ENCODE measurements at regions not wholly inside any gene's neighbourhood (a gene's known extent, or its start where the extent isn't known, plus 50 kb on each side); places are given as distances from the start of the nearest gene placed in this dataset.
"Not testable (repeated sequence)": the region's sequence is repeated elsewhere in the genome, so short reads cannot be mapped to it uniquely, and the experiment has no call there.

DNA sequence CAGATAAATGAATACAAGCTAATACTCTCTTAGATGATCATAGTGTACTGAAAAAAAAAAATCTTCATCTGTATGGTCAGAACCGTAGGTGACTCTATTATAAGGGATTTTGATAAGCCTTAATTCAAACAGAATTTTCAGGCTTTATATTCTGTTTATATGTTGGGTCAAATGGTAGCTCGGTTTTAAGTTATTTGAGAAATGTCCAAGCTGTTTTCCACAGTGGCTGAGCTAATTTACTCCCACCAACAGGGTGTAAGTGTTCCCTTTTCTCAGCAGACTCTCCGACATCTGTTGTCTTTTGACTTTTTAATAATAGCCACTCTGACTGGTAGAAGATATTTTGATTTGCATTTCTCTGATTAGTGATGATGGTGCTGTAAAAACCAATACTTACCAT is 328.8 kb upstream of the MAGI2 start:
- intact Hi-C loops (cut with micrococcal nuclease), result no loop called here

DNA sequence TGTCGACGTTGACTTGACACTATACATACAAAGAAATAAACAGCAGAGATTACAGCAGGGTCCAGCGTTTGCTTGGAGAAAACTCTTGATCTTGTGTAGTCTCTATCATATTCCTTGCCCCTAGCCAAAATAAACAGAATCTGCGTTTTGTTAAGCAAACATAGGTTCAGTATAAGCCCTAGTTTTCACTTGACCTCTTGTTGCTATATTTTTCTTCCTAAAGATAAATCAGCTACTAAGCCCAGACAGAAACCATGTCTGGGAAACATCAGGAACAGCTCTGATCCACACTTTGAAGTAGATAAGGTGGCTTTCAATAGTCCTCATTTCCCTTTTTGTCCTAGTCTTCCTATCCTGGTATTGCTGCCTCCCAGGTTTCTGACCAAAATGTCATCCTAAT is 328.2 kb upstream of the MAGI2 start:
- intact Hi-C loops (cut with micrococcal nuclease), result no loop called here

DNA sequence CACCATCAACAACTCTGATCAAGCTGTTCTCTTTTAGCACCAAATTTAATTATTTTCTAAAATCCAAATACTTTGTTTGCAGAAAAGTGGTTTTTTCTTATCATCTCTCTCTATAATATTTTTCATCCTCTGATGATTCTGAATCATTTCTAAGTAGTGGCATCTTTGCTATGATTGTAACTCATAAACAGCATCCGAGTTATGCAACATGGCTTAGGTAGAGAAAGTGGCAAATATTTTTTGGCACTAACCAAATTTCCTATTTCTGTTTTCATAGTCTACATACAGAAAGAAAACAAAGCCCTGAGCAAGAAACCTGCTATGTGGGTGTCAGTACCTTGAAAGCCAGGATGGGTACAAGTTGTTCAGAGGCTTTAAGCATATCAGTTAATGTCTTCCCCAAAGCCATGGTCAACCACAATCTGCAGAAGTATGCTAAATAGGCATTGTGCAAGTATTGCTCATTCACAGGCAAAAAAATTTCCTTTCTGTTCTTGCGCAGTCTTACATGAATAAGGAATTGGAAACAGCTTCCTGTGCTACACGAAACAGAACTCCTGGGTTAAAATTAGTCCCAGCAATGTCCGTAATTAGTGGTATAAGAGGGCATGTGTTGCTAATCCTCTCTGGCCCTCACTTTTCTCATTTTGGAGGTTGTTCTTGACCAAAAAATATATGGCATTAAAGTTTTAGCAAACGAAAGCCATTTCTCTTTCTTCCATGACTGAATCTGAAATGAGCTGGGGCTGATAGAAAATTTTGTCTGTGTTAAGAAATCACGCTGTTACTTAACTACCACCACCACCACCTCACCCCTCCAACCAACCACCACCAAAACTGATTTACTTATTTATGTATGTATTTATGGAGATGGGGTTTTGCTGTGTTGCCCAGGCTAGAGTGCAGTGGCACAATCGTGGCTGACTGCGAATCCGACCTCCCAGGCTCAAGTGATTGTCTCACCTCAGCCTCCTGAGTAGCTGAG is 325.6 kb upstream of the MAGI2 start:
- intact Hi-C loops (cut with micrococcal nuclease), result no loop called here

DNA sequence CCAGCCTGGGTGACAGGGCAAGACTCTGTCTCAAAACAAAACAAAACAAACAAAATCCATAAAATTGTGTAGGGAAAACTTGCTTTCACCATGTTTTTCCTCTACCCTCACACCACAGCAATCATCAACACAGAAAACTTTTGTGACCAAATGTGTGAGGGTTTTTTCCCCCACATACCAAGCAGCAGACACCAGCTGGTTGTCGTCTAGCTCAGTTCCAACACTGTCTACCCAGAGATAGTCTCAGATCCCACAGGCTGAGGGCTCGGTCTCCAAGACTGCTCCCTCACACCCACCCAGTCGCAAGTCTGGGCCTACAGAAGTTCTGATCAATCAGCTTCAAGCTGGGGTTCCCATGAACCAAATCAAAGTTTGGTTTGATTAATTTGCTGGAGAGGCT is 322.4 kb upstream of the MAGI2 start:
- intact Hi-C loops (cut with micrococcal nuclease), result no loop called here

DNA sequence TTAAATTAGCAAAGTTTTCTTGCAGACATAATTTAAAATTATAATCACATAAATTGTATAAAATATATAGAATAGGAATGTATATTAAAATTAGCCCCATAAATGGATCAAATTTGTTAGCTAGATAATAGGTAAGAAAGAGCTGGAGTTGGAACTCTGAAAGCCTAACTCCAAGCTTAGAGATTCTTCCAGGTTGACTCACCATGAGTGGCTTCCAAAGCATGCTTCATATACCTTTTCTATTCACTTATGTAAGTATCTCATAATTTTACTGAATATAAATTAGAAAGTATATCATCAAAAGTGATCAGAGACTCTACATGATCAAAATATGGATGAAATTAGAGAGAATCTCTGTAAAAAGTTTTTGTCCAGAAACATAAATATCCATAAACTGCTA is 320.7 kb upstream of the MAGI2 start:
- intact Hi-C loops (cut with micrococcal nuclease), result no loop called here

DNA sequence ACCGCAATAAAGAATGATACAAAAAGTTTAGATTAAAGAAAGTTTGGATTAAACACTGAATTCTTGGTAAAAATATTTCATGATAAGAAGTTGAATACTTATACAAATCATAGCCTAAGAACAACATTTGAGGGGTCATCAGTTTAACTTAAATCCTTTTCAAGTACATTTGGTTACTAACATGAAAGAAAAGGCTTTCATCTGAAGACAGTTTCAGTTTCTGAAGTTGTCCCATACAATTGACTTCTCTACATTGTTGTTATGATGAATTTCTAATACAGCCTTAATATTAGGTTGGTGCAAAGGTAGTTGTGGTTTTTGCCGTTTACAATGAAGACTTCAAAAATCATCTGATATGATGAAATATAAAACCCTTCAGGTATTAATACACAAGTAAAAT is 317.5 kb upstream of the MAGI2 start:
- intact Hi-C loops (cut with micrococcal nuclease), result no loop called here

DNA sequence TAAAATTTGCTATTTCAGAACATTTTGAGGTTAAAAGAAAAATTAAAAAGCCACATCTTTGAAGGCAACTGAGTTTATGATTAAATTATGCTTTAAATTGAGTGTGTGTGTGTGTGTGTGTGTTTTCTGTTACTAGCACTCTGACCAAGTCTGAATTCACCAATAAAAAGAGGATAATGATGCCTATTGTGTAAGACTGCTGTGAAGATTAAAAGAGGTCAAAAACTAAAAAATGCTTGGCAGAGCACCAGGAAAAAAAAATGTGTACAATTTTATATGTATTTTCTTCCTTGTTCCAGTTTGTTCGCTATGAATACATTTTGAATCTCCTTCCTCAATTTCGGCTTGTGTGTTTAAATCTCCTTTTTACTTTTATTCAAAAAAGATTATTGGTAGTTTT is 316.6 kb upstream of the MAGI2 start:
- intact Hi-C loops (cut with micrococcal nuclease), result no loop called here

DNA sequence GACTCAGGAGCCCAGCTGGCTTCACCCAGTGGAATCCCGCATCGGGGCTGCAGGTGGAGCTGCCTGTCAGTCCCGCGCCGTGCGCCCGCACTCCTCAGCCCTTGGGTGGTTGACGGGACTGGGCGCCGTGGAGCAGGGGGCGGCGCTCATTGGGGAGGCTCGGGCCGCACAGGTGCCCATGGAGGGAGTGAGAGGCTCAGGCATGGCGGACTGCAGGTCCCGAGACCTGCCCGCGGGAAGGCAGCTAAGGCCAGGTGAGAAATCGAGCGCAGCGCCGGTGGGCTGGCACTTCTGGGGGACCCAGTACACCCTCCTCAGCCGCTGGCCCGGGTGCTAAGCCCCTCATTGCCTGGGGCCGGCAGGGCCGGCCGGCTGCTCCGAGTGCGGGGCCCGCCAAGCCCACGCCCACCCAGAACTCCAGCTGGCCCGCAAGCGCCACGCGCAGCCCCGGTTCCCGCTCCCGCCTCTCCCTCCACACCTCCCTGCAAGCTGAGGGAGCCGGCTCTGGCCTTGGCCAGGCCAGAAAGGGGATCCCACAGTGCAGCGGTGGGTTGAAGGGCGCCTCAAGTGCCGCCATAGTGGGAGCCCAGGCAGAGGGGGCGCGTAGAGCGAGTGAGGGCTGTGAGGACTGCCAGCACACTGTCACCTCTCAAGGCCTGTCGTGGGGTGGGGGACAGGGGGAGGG is 314.6 kb upstream of the MAGI2 start:
- intact Hi-C loops (cut with micrococcal nuclease), result not testable (repeated sequence)

DNA sequence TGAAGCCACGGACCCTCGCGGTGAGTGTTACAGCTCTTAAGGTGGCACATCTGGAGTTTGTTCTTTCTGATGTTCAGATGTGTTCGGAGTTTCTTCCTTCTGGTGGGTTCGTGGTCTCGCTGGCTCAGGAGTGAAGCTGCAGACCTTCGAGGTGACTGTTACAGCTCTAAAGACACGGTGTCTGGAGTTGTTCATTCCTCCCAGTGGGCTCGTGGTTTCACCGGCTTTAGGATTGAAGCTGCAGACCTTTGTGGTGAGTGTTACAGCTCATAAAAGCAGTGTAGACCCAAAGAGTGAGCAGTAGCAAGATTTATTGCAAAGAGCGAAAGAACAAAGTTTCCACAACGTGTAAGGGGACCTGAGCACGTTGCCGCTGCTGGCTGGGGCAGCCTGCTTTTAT is 313.7 kb upstream of the MAGI2 start:
- intact Hi-C loops (cut with micrococcal nuclease), result not testable (repeated sequence)

DNA sequence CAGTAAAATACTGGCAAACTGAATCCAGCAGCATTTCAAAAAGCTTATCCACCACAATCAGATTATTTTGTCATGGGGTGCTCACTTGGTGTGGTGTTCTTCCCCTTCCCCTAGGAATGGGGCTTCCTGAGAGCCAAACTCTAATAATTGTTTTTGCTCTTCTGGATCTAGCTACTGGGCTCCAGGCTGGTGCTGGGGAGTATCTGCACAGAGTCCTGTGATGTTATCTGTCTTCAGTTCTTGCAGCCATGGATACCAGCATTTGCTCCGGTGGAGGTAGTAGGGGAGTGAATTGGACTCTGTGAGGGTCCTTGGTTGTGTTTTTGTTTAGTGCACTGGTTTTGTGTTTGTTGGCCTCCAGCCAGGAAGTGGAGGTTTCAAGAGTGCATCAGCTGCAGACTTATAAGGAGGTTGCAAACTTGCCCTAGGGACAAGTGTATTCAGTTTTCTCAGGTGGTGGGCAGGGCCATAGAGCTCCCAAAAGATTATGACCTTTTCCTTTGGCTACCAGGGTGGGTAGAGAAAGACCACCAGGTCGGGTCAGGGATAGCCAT is 308.5 kb upstream of the MAGI2 start:
- intact Hi-C loops (cut with micrococcal nuclease), result no loop called here

DNA sequence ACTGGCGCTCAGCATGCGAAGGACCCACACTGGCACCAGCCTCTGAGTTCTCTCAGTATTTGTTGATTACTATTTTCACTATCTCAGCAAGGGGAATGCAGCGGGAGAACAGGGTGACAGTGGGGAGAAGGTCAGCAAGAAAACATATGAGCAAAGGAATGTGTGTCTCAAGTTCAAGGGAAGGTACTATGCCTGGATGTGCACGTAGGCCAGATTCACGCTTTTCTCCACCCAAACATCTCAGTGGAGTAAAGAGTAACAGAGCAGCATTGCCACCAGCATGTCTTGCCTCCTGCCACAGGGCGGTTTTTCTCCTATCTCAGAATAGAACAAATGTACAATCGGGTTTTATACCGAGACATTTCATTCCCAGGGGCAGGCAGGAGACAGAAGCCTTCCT is 297.5 kb upstream of the MAGI2 start:
- intact Hi-C loops (cut with micrococcal nuclease), result not testable (repeated sequence)

DNA sequence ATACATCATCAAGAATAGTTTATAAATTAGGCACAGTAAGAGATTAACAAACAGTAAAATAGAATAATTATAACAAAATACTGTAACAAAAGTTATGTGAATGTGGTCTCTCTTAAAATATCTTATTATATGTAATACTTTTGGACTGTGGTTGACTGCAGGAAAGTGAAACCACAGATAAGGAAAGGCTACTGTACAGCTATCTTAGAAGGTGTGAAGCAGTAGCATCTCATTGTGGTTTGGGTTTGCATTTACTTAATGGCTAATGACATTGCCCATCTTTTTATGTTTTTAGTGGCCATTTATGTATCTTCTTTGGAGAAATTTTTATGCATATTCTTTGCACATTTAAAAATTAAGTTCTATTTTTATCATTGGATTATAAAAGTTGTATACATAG is 296.4 kb upstream of the MAGI2 start:
- intact Hi-C loops (cut with micrococcal nuclease), result no loop called here

DNA sequence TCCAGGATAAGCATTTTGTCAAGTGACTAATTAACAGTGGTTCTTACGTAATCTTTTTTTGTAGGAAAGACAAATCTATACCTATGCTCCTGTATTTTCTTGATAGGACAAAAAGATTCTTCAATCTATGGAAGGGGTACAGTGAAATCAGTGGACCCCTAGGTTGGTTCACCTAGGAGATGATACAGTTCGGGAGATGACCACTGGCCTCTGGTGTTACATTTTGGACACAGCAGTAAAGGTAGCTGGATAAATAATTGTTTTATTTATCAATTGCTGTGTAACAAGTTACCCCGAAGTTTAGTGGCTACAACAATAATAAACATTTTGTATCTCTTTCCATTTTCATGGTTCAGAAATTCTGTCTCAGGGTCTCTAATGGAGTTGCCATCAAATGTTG is 288.2 kb upstream of the MAGI2 start:
- intact Hi-C loops (cut with micrococcal nuclease), result no loop called here

DNA sequence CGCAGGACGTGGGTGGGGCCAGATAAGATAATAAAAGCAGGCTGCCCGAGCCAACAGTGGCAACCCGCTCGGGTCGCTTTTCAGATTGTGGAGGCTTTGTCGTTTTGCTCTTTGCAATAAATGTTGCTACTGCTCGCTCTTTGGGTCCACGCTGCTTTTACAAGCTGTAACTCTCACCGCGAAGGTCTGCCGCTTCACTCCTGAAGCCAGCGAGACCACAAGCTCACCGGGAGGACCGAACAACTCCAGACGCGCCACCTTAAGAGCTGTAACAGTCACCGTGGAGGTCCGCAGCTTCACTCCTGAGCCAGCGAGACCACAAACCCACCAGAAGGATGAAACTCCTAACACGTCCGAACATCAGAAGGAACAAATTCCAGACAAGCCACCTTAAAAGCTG is 286.6 kb upstream of the MAGI2 start:
- intact Hi-C loops (cut with micrococcal nuclease), result no loop called here

DNA sequence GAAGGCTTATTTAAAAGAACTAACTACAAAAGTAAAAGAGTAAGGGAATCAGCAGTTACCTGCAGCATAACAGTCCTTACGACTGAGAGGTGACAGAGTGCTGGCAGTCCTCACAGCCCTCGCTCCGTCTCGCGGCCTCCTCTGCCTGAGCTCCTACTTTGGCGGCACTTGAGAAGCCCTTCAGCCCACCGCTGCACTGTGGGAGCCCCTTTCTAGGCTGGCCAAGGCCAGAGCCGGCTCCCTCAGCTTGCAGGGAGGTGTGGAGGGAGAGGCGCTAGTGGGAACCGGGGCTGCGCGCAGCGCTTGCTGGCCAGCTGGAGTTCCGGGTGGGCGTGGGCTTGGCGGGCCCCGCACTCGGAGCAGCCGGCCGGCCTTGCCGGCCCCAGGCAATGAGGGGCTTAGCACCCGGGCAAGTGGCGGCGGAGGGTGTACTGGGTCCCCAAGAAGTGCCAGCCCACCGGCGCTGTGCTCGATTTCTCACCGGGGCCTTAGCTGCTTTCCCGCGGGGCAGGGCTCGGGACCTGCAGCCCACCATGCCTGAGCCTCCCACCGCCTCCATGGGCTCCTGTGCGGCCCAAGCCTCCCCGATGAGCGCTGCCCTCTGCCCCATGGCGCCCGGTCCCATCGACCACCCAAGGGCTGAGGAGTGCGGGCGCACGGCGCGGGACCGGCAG is 285.7 kb upstream of the MAGI2 start:
- intact Hi-C loops (cut with micrococcal nuclease), result not testable (repeated sequence)

DNA sequence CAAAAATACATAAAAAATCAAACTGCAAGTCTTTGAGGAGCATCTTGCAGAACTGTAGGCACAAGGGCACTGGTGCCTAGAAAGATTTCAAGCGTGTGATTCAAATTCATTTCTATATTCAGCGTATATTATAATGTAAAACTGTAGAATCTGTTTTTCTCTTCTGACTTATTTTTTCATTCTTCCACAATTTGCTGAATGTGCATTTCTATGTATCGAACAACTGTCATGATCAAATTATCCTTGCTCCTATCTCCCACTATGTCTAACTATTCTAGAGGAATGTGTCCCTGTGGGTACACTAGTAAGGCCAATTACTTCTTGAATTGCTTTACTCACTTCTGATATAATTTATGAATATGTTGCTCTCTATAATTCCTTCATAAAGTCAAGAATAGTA is 283.0 kb upstream of the MAGI2 start:
- intact Hi-C loops (cut with micrococcal nuclease), result no loop called here

DNA sequence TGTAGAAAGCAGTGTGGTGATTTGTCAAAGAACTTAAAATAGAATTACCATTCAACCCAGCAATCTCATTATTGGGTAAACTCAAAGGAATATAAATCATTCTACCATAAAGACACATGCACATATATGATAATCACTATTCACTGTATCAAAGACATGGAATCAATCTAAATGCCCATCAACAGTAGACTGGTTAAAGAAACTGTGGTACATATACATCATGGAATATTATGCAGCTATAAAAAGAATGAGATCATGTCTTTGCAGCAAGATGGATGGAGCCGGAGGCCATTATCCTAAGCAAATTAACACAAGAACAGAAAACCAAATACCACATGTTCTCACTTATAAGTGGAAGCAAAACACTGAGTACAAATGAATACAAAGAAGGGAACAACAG is 281.5 kb upstream of the MAGI2 start:
- intact Hi-C loops (cut with micrococcal nuclease), result no loop called here

DNA sequence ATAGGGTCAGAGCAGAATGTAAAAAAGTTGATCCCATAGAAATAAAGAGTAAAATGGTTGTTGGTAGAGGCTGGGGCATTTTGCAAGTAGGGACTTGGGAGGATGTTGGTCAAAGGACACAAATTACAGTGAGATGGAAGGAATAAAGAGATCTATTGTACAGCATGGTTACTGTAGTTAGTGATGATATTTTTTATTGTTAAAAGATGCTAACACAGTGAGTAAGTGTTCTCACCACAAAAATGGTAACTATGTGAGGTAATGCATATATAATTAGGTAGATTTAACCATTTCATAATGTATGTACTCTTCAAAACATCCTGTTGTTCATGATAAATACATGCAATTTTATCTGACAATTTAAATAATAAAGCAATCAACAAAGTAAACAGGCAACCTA is 280.7 kb upstream of the MAGI2 start:
- intact Hi-C loops (cut with micrococcal nuclease), result no loop called here

DNA sequence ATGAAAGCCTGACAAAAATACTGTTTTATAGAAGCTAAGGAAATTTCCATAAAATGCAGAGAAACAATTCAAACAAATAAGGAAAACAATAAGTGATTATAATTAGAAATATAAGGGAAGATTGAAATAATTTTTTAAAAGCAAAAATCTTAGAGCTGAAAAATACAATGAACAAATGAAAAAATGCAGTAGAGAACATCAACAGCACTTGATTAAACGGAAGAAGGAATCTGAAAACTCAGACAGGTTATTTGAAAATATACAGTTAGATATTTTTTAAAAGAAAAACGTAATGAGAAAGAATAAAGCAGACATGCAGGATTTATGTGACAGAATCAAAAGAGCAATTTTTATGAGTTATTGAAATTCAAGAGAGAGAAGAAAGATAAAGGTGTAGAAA is 279.1 kb upstream of the MAGI2 start:
- intact Hi-C loops (cut with micrococcal nuclease), result no loop called here

DNA sequence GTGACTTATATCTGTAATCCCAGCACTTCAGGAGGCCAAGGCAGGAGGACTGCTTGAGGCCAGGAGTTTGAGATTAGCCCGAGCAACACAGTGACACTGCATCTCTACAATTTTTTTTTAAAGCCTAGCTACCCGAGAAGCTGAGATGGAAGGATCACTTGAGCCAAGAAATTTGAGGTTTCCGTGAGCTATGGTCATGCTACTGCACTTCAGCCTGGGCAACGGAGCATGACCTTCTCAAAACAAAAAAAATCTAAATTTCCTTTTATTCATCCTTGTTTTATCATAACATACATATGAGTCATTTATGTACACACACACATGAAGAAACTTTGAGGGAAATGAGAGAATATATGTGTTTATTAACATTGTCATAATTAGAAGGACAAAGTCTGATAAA is 277.5 kb upstream of the MAGI2 start:
- intact Hi-C loops (cut with micrococcal nuclease), result no loop called here

DNA sequence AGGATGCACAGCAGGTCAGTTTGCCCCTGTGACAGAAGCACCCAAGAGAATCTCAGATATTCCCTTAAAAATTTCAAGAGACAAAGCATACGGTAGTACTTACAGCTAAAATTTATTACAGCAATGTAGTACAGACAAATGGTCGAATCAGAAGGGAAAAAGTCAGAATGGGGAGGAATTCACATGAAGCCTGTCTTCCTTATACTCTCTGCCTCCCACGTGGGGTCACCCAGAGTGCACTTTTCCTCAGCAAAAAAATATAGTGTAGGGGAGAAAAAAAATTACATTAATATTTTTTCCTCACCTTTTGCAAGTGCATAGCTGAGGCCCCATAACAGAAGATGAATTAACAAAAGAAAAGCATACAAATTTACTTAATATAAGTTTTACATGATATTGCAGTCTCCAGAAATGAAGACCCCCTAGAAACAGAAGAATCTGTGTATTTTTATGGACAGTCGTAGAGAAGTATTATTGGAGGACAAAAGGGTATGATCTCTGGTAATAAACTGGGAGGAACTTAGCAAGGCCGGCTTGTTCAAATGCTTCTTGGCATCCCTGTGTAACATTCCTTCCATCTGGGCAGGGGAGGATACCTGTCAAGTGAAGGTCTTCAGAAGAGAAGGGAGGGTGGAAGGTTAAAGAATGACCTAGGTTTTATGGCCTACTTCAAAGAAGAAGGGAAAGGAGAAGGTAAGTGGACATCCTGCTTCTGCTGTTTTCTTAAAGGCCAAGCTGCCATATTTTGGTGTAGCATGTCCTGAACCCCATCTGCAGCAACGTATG is 270.6 kb upstream of the MAGI2 start:
- intact Hi-C loops (cut with micrococcal nuclease), result no loop called here
